WTC11 (cell line): ENCODE measurements at regions not wholly inside any gene's neighbourhood (a gene's known extent, or its start where the extent isn't known, plus 50 kb on each side); places are given as distances from the start of the nearest gene placed in this dataset.

Source experiments
- ATAC-seq: fragments of 200-7000 bp; cut with Tn5 transposase; 2 replicates; pipeline ENCODE4 v1.10.0; 2021; ENCODE audit warnings: mild to moderate bottlenecking, moderate library complexity
- CTCF ChIA-PET: fragments of 300-600 bp; sonication (Branson Sonifier 250); formaldehyde crosslinking; loops from one replicate; lab custom pipeline; 2021; ENCODE audit warnings: antibody characterized with exemption; lab: Charles Lee
- POLR2A ChIA-PET: fragments of 350-600 bp; sonication (Branson Sonifier 250); formaldehyde crosslinking; loops from one replicate; lab custom pipeline; 2021; ENCODE audit warnings: antibody characterized with exemption; lab: Charles Lee
- DNase-seq: peaks from one replicate; pipeline ENCODE4 v3.0.0; 2021; ENCODE audit warnings: low spot score
- H3K27ac Mint-ChIP-seq: 2 replicates; pipeline ENCODE4 v1.8.0; 2021; ENCODE audit warnings: mixed read lengths
- H3K27me3 Mint-ChIP-seq: 2 replicates; pipeline ENCODE4 v1.8.0; 2021; ENCODE audit warnings: low read depth, mild to moderate bottlenecking, moderate library complexity, mixed read lengths
- H3K36me3 Mint-ChIP-seq: 2 replicates; pipeline ENCODE4 v1.8.0; 2021; ENCODE audit warnings: mixed read lengths
- H3K4me1 Mint-ChIP-seq: 2 replicates; pipeline ENCODE4 v1.8.0; 2022; ENCODE audit warnings: mixed read lengths
- H3K4me3 Mint-ChIP-seq: 2 replicates; pipeline ENCODE4 v1.8.0; 2021; ENCODE audit warnings: mild to moderate bottlenecking, moderate library complexity, mixed read lengths
- H3K9me3 Mint-ChIP-seq: 2 replicates; pipeline ENCODE4 v1.8.0; 2021; ENCODE audit warnings: mixed read lengths
- FOXK1 ChIP-seq: sonication (generic); formaldehyde crosslinking; IDR thresholded peaks from 2 replicates; pipeline ENCODE4 v1.8.0; 2022; ENCODE audit warnings: mild to moderate bottlenecking, moderate library complexity, missing genetic modification reagents
- GRHL2 ChIP-seq: fragments of 250-450 bp; sonication (Bioruptor Pico); IDR thresholded peaks from 2 replicates; pipeline ENCODE4 v1.8.0; 2022; ENCODE audit warnings: mild to moderate bottlenecking, moderate library complexity; ENCODE audit not compliant: insufficient replicate concordance, severe bottlenecking
- IRF2 ChIP-seq: sonication (generic); formaldehyde crosslinking; IDR thresholded peaks from 2 replicates; pipeline ENCODE4 v1.8.0; 2022; ENCODE audit warnings: low read depth, missing genetic modification reagents, borderline replicate concordance
- MYBL2 ChIP-seq: sonication (generic); formaldehyde crosslinking; IDR thresholded peaks from 2 replicates; pipeline ENCODE4 v1.8.1; 2023; ENCODE audit warnings: mild to moderate bottlenecking, moderate library complexity, missing genetic modification reagents
- NR1H2 ChIP-seq: sonication (generic); formaldehyde crosslinking; IDR thresholded peaks from 2 replicates; pipeline ENCODE4 v1.9.0; 2021; ENCODE audit warnings: mild to moderate bottlenecking, moderate library complexity, missing genetic modification reagents
- SP1 ChIP-seq: sonication (generic); formaldehyde crosslinking; conservative IDR thresholded peaks from 2 replicates; pipeline ENCODE4 v1.8.1; 2022; ENCODE audit warnings: missing genetic modification reagents
- TP53 ChIP-seq: sonication (generic); formaldehyde crosslinking; IDR thresholded peaks from 2 replicates; pipeline ENCODE4 v1.8.1; 2023; ENCODE audit warnings: mild to moderate bottlenecking, missing genetic modification reagents
- ZNF138 ChIP-seq: sonication (generic); formaldehyde crosslinking; conservative IDR thresholded peaks from 2 replicates; pipeline ENCODE4 v1.8.1; 2022; ENCODE audit warnings: mild to moderate bottlenecking, moderate library complexity, missing genetic modification reagents
- ZNF219 ChIP-seq: sonication (generic); formaldehyde crosslinking; IDR thresholded peaks from 2 replicates; pipeline ENCODE4 v1.8.0; 2023; ENCODE audit warnings: missing genetic modification reagents, mild to moderate bottlenecking, borderline replicate concordance
- ZNF317 ChIP-seq: sonication (generic); formaldehyde crosslinking; IDR thresholded peaks from 2 replicates; pipeline ENCODE4 v1.8.1; 2023; ENCODE audit warnings: low read depth, mild to moderate bottlenecking, moderate library complexity, missing genetic modification reagents, borderline replicate concordance
- TF ChIP-seq, protein P1 (sequence below): sonication (generic); formaldehyde crosslinking; IDR thresholded peaks from 2 replicates; pipeline ENCODE4 v1.8.0; 2023; ENCODE audit warnings: missing genetic modification reagents
- TF ChIP-seq, protein P2 (sequence below): sonication (generic); formaldehyde crosslinking; conservative IDR thresholded peaks from 2 replicates; pipeline ENCODE4 v1.8.1; 2023; ENCODE audit warnings: mild to moderate bottlenecking, low read depth, missing genetic modification reagents, moderate library complexity
- TF ChIP-seq, protein P3 (sequence below): sonication (generic); formaldehyde crosslinking; IDR thresholded peaks from 2 replicates; pipeline ENCODE4 v1.8.1; 2023; ENCODE audit warnings: mild to moderate bottlenecking, missing genetic modification reagents, moderate library complexity
- TF ChIP-seq, protein P4 (sequence below): fragments of 200-600 bp; IDR thresholded peaks from 2 replicates; pipeline ENCODE4 v1.8.0; 2022; ENCODE audit warnings: antibody characterized with exemption
- TF ChIP-seq, protein P5 (sequence below): fragments of 250-450 bp; sonication (Bioruptor Pico); IDR thresholded peaks from 2 replicates; pipeline ENCODE4 v1.9.0; 2021; ENCODE audit warnings: mild to moderate bottlenecking
- TF ChIP-seq, protein P6 (sequence below): sonication (generic); formaldehyde crosslinking; IDR thresholded peaks from 2 replicates; pipeline ENCODE4 v1.8.1; 2022; ENCODE audit warnings: mild to moderate bottlenecking, missing genetic modification reagents, moderate library complexity, borderline replicate concordance
- TF ChIP-seq, protein P7 (sequence below): sonication (generic); formaldehyde crosslinking; IDR thresholded peaks from 2 replicates; pipeline ENCODE4 v1.8.0; 2023; ENCODE audit warnings: missing genetic modification reagents, mild to moderate bottlenecking, borderline replicate concordance
- TF ChIP-seq, protein P8 (sequence below): sonication (generic); formaldehyde crosslinking; IDR thresholded peaks from 2 replicates; pipeline ENCODE4 v1.8.1; 2023; ENCODE audit warnings: mild to moderate bottlenecking, missing genetic modification reagents
- TF ChIP-seq, protein P9 (sequence below): fragments of 250-450 bp; sonication (Bioruptor Pico); IDR thresholded peaks from 2 replicates; pipeline ENCODE4 v1.9.0; 2021; ENCODE audit warnings: moderate library complexity, mild to moderate bottlenecking, inconsistent platforms, borderline replicate concordance

DNA sequence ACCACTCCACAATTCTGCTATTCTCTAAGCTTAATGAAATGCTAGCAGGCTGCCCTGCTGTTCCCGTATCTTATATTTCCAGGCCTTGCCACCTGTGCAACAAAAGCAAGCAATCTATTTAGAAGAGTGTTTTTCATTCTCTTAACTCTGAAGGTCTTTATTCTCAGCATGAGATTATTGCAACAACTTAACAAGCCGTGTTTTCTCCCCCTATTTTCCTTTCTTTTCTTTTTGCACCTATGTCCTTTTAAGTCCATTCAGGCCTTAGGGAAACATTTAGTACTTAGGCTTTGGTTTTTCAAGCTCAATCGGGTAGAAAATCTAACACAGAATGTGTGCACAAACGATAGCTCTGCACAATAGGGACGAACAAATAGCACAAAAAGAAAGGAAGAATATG, 89.6 kb upstream of the DMRTA1 start:
- ATAC-seq = no peak
- POLR2A ChIA-PET = no interaction called here

More for the DNA sequence above, 89.6 kb upstream of the DMRTA1 start:
- peaks cover 20% of the 10 kb centered on the region for H3K9me3 Mint-ChIP-seq
- no peak overlapping the region for H3K27ac Mint-ChIP-seq
- no peak for DNase-seq
- CTCF ChIA-PET = no interaction called here
- peaks cover 14% of the 10 kb centered on the region for H3K4me1 Mint-ChIP-seq
- no peak overlapping the region for H3K4me3 Mint-ChIP-seq
- H3K27me3 Mint-ChIP-seq = peaks cover 65% of the 10 kb centered on the region
- peaks cover 21% of the 10 kb centered on the region for H3K36me3 Mint-ChIP-seq
- TF ChIP-seq, protein P1, sequence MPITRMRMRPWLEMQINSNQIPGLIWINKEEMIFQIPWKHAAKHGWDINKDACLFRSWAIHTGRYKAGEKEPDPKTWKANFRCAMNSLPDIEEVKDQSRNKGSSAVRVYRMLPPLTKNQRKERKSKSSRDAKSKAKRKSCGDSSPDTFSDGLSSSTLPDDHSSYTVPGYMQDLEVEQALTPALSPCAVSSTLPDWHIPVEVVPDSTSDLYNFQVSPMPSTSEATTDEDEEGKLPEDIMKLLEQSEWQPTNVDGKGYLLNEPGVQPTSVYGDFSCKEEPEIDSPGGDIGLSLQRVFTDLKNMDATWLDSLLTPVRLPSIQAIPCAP (CRISPR knock-in tag) = no peak
- TF ChIP-seq TP53 (CRISPR knock-in tag) (no peak), ZNF138 (CRISPR knock-in tag) (no peak), NR1H2 (no peak), MYBL2 (CRISPR knock-in tag) (no peak), ZNF317 (CRISPR knock-in tag) (no peak), ZNF219 (CRISPR knock-in tag) (no peak), GRHL2 (CRISPR knock-in tag) (no peak), IRF2 (CRISPR knock-in tag) (no peak), SP1 (CRISPR knock-in tag) (no peak), FOXK1 (CRISPR knock-in tag) (no peak)
- TF ChIP-seq, protein P2, sequence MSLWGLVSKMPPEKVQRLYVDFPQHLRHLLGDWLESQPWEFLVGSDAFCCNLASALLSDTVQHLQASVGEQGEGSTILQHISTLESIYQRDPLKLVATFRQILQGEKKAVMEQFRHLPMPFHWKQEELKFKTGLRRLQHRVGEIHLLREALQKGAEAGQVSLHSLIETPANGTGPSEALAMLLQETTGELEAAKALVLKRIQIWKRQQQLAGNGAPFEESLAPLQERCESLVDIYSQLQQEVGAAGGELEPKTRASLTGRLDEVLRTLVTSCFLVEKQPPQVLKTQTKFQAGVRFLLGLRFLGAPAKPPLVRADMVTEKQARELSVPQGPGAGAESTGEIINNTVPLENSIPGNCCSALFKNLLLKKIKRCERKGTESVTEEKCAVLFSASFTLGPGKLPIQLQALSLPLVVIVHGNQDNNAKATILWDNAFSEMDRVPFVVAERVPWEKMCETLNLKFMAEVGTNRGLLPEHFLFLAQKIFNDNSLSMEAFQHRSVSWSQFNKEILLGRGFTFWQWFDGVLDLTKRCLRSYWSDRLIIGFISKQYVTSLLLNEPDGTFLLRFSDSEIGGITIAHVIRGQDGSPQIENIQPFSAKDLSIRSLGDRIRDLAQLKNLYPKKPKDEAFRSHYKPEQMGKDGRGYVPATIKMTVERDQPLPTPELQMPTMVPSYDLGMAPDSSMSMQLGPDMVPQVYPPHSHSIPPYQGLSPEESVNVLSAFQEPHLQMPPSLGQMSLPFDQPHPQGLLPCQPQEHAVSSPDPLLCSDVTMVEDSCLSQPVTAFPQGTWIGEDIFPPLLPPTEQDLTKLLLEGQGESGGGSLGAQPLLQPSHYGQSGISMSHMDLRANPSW (CRISPR knock-in tag) = no peak
- TF ChIP-seq, protein P3, sequence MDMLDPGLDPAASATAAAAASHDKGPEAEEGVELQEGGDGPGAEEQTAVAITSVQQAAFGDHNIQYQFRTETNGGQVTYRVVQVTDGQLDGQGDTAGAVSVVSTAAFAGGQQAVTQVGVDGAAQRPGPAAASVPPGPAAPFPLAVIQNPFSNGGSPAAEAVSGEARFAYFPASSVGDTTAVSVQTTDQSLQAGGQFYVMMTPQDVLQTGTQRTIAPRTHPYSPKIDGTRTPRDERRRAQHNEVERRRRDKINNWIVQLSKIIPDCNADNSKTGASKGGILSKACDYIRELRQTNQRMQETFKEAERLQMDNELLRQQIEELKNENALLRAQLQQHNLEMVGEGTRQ (CRISPR knock-in tag) = no peak
- TF ChIP-seq, protein P4, sequence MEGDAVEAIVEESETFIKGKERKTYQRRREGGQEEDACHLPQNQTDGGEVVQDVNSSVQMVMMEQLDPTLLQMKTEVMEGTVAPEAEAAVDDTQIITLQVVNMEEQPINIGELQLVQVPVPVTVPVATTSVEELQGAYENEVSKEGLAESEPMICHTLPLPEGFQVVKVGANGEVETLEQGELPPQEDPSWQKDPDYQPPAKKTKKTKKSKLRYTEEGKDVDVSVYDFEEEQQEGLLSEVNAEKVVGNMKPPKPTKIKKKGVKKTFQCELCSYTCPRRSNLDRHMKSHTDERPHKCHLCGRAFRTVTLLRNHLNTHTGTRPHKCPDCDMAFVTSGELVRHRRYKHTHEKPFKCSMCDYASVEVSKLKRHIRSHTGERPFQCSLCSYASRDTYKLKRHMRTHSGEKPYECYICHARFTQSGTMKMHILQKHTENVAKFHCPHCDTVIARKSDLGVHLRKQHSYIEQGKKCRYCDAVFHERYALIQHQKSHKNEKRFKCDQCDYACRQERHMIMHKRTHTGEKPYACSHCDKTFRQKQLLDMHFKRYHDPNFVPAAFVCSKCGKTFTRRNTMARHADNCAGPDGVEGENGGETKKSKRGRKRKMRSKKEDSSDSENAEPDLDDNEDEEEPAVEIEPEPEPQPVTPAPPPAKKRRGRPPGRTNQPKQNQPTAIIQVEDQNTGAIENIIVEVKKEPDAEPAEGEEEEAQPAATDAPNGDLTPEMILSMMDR = no peak
- TF ChIP-seq, protein P5, sequence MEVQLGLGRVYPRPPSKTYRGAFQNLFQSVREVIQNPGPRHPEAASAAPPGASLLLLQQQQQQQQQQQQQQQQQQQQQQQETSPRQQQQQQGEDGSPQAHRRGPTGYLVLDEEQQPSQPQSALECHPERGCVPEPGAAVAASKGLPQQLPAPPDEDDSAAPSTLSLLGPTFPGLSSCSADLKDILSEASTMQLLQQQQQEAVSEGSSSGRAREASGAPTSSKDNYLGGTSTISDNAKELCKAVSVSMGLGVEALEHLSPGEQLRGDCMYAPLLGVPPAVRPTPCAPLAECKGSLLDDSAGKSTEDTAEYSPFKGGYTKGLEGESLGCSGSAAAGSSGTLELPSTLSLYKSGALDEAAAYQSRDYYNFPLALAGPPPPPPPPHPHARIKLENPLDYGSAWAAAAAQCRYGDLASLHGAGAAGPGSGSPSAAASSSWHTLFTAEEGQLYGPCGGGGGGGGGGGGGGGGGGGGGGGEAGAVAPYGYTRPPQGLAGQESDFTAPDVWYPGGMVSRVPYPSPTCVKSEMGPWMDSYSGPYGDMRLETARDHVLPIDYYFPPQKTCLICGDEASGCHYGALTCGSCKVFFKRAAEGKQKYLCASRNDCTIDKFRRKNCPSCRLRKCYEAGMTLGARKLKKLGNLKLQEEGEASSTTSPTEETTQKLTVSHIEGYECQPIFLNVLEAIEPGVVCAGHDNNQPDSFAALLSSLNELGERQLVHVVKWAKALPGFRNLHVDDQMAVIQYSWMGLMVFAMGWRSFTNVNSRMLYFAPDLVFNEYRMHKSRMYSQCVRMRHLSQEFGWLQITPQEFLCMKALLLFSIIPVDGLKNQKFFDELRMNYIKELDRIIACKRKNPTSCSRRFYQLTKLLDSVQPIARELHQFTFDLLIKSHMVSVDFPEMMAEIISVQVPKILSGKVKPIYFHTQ (CRISPR knock-in tag) = no peak
- TF ChIP-seq, protein P6, sequence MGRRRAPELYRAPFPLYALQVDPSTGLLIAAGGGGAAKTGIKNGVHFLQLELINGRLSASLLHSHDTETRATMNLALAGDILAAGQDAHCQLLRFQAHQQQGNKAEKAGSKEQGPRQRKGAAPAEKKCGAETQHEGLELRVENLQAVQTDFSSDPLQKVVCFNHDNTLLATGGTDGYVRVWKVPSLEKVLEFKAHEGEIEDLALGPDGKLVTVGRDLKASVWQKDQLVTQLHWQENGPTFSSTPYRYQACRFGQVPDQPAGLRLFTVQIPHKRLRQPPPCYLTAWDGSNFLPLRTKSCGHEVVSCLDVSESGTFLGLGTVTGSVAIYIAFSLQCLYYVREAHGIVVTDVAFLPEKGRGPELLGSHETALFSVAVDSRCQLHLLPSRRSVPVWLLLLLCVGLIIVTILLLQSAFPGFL (CRISPR knock-in tag) = no peak
- TF ChIP-seq, protein P7, sequence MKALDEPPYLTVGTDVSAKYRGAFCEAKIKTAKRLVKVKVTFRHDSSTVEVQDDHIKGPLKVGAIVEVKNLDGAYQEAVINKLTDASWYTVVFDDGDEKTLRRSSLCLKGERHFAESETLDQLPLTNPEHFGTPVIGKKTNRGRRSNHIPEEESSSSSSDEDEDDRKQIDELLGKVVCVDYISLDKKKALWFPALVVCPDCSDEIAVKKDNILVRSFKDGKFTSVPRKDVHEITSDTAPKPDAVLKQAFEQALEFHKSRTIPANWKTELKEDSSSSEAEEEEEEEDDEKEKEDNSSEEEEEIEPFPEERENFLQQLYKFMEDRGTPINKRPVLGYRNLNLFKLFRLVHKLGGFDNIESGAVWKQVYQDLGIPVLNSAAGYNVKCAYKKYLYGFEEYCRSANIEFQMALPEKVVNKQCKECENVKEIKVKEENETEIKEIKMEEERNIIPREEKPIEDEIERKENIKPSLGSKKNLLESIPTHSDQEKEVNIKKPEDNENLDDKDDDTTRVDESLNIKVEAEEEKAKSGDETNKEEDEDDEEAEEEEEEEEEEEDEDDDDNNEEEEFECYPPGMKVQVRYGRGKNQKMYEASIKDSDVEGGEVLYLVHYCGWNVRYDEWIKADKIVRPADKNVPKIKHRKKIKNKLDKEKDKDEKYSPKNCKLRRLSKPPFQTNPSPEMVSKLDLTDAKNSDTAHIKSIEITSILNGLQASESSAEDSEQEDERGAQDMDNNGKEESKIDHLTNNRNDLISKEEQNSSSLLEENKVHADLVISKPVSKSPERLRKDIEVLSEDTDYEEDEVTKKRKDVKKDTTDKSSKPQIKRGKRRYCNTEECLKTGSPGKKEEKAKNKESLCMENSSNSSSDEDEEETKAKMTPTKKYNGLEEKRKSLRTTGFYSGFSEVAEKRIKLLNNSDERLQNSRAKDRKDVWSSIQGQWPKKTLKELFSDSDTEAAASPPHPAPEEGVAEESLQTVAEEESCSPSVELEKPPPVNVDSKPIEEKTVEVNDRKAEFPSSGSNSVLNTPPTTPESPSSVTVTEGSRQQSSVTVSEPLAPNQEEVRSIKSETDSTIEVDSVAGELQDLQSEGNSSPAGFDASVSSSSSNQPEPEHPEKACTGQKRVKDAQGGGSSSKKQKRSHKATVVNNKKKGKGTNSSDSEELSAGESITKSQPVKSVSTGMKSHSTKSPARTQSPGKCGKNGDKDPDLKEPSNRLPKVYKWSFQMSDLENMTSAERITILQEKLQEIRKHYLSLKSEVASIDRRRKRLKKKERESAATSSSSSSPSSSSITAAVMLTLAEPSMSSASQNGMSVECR = no peak
- TF ChIP-seq, protein P8, sequence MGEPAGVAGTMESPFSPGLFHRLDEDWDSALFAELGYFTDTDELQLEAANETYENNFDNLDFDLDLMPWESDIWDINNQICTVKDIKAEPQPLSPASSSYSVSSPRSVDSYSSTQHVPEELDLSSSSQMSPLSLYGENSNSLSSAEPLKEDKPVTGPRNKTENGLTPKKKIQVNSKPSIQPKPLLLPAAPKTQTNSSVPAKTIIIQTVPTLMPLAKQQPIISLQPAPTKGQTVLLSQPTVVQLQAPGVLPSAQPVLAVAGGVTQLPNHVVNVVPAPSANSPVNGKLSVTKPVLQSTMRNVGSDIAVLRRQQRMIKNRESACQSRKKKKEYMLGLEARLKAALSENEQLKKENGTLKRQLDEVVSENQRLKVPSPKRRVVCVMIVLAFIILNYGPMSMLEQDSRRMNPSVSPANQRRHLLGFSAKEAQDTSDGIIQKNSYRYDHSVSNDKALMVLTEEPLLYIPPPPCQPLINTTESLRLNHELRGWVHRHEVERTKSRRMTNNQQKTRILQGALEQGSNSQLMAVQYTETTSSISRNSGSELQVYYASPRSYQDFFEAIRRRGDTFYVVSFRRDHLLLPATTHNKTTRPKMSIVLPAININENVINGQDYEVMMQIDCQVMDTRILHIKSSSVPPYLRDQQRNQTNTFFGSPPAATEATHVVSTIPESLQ (CRISPR knock-in tag) = no peak
- TF ChIP-seq, protein P9, sequence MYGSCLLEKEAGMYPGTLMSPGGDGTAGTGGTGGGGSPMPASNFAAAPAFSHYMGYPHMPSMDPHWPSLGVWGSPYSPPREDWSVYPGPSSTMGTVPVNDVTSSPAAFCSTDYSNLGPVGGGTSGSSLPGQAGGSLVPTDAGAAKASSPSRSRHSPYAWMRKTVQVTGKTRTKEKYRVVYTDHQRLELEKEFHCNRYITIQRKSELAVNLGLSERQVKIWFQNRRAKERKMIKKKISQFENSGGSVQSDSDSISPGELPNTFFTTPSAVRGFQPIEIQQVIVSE (CRISPR knock-in tag) = no peak
